ENCODE measurements at regions not wholly inside any gene's neighbourhood (a gene's known extent, or its start where the extent isn't known, plus 50 kb on each side); places are given as distances from the start of the nearest gene placed in this dataset.

DNA sequence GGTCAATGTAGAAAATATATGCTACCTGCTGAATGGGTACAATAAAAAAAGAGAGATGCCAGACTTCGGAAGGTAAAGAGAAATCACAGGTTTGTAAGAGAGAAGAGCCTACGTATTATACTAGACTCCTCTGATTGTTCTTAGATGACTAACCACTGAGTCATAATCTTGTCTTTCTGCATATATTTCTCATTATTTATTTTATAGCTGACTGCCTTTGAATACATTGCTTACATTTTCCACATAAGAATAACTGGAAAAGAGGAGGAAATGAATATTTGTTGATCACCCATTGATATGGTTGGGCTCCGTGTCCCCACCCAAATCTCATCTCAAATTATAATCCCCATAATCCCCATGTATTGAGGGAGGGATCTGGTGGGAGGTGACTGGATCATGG lies 90.3 kb upstream of the RAB27B start:
- Histone ChIP-seq H3K9me3 (ENCODE audit: control insufficient read depth in 4 of 4, low read length in 3 of 4) (no peaks in the 10 kb centered on the region), H3K4me1 (ENCODE audit: control insufficient read depth in 4 of 4, insufficient read depth in 4 of 4, low read length in 3 of 4) (no peaks in the 10 kb centered on the region), H3K4me3 (ENCODE audit: low read depth in 1 of 3, low read length in 3 of 3) (no peak overlapping the region), H3K27ac (ENCODE audit: low read depth in 1 of 2, low read length in 2 of 2) (no peak overlapping the region), H3K36me3 (ENCODE audit: control insufficient read depth in 4 of 4, insufficient read depth in 3 of 4, low read depth in 1 of 4, low read length in 3 of 4) (no peaks in the 10 kb centered on the region), H3K27me3 (ENCODE audit: control insufficient read depth in 4 of 4, insufficient read depth in 4 of 4, low read length in 3 of 4) (no peaks in the 10 kb centered on the region), H3K9ac (ENCODE audit: low read depth in 1 of 2, low read length in 2 of 2) (no peak overlapping the region)
- DNase-seq (ENCODE audit: low spot score) = no peak
- WGBS = 88% methylated on average over 3 of the region's 3 CpGs
- TF ChIP-seq, protein P1, sequence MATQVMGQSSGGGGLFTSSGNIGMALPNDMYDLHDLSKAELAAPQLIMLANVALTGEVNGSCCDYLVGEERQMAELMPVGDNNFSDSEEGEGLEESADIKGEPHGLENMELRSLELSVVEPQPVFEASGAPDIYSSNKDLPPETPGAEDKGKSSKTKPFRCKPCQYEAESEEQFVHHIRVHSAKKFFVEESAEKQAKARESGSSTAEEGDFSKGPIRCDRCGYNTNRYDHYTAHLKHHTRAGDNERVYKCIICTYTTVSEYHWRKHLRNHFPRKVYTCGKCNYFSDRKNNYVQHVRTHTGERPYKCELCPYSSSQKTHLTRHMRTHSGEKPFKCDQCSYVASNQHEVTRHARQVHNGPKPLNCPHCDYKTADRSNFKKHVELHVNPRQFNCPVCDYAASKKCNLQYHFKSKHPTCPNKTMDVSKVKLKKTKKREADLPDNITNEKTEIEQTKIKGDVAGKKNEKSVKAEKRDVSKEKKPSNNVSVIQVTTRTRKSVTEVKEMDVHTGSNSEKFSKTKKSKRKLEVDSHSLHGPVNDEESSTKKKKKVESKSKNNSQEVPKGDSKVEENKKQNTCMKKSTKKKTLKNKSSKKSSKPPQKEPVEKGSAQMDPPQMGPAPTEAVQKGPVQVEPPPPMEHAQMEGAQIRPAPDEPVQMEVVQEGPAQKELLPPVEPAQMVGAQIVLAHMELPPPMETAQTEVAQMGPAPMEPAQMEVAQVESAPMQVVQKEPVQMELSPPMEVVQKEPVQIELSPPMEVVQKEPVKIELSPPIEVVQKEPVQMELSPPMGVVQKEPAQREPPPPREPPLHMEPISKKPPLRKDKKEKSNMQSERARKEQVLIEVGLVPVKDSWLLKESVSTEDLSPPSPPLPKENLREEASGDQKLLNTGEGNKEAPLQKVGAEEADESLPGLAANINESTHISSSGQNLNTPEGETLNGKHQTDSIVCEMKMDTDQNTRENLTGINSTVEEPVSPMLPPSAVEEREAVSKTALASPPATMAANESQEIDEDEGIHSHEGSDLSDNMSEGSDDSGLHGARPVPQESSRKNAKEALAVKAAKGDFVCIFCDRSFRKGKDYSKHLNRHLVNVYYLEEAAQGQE (IDR thresholded peaks at IDR 0.05) = no peak
- TF ChIP-seq YY1 (IDR thresholded peaks at IDR 0.05) = no peak
- TF ChIP-seq GABPA (IDR thresholded peaks at IDR 0.05 in 1 of 2, conservative IDR thresholded peaks at IDR 0.05 in 1 of 2) = no peak
- TF ChIP-seq FOXA2 (IDR thresholded peaks at IDR 0.05) = no peak
- TF ChIP-seq RAD21 (IDR thresholded peaks at IDR 0.05) = no peak
- TF ChIP-seq SP1 (IDR thresholded peaks at IDR 0.05) = no peak
- no peak for TF ChIP-seq EGR1 (IDR thresholded peaks at IDR 0.05; ENCODE audit: low read depth in 2 of 2)
- TF ChIP-seq, protein P2, sequence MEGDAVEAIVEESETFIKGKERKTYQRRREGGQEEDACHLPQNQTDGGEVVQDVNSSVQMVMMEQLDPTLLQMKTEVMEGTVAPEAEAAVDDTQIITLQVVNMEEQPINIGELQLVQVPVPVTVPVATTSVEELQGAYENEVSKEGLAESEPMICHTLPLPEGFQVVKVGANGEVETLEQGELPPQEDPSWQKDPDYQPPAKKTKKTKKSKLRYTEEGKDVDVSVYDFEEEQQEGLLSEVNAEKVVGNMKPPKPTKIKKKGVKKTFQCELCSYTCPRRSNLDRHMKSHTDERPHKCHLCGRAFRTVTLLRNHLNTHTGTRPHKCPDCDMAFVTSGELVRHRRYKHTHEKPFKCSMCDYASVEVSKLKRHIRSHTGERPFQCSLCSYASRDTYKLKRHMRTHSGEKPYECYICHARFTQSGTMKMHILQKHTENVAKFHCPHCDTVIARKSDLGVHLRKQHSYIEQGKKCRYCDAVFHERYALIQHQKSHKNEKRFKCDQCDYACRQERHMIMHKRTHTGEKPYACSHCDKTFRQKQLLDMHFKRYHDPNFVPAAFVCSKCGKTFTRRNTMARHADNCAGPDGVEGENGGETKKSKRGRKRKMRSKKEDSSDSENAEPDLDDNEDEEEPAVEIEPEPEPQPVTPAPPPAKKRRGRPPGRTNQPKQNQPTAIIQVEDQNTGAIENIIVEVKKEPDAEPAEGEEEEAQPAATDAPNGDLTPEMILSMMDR (IDR thresholded peaks at IDR 0.05; ENCODE audit: low read depth, low read length, missing input control) = no peak
- TF ChIP-seq RXRA (IDR thresholded peaks at IDR 0.05) = no peak
- TF ChIP-seq, protein P3, sequence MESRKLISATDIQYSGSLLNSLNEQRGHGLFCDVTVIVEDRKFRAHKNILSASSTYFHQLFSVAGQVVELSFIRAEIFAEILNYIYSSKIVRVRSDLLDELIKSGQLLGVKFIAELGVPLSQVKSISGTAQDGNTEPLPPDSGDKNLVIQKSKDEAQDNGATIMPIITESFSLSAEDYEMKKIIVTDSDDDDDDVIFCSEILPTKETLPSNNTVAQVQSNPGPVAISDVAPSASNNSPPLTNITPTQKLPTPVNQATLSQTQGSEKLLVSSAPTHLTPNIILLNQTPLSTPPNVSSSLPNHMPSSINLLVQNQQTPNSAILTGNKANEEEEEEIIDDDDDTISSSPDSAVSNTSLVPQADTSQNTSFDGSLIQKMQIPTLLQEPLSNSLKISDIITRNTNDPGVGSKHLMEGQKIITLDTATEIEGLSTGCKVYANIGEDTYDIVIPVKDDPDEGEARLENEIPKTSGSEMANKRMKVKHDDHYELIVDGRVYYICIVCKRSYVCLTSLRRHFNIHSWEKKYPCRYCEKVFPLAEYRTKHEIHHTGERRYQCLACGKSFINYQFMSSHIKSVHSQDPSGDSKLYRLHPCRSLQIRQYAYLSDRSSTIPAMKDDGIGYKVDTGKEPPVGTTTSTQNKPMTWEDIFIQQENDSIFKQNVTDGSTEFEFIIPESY (IDR thresholded peaks at IDR 0.05) = no peak
- no peak for TF ChIP-seq JUND (IDR thresholded peaks at IDR 0.05)

DNA sequence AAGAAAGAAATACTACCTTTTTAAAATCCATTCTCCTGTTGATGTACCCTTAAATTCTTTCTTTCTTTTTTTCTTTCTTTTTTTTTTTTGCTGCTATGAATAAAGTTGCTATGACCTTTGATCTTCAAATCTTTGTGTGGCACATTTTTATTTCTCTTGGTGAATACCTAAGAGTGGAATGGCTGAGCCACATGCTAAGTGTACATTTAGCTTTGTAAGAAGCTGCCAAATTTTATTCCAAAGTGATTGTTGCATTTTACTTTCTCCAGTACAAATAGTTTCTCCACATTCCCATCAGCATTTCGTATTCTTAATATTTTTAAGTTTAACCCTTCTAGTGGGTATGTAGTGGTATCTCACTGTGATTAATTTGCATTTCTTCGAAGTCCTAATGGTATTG lies 88.8 kb upstream of the RAB27B start:
- no peaks in the 10 kb centered on the region for H3K27me3 ChIP-seq (ENCODE audit: control insufficient read depth in 4 of 4, insufficient read depth in 4 of 4, low read length in 3 of 4)
- H3K9ac ChIP-seq (ENCODE audit: low read depth in 1 of 2, low read length in 2 of 2) = no peak overlapping the region
- DNase-seq (ENCODE audit: low spot score) = no peak
- H3K27ac ChIP-seq (ENCODE audit: low read depth in 1 of 2, low read length in 2 of 2) = no peak overlapping the region
- H3K36me3 ChIP-seq (ENCODE audit: control insufficient read depth in 4 of 4, insufficient read depth in 3 of 4, low read depth in 1 of 4, low read length in 3 of 4) = no peaks in the 10 kb centered on the region
- no peak overlapping the region for H3K4me3 ChIP-seq (ENCODE audit: low read depth in 1 of 3, low read length in 3 of 3)
- H3K9me3 ChIP-seq (ENCODE audit: control insufficient read depth in 4 of 4, low read length in 3 of 4) = no peaks in the 10 kb centered on the region
- H3K4me1 ChIP-seq (ENCODE audit: control insufficient read depth in 4 of 4, insufficient read depth in 4 of 4, low read length in 3 of 4) = no peaks in the 10 kb centered on the region
- TF ChIP-seq, protein P4, sequence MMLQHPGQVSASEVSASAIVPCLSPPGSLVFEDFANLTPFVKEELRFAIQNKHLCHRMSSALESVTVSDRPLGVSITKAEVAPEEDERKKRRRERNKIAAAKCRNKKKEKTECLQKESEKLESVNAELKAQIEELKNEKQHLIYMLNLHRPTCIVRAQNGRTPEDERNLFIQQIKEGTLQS (IDR thresholded peaks at IDR 0.05) = no peak
- TF ChIP-seq TAF1 (conservative IDR thresholded peaks at IDR 0.05) (no peak), GABPA (IDR thresholded peaks at IDR 0.05 in 1 of 2, conservative IDR thresholded peaks at IDR 0.05 in 1 of 2) (no peak), NR2F2 (IDR thresholded peaks at IDR 0.05) (no peak), FOXA2 (IDR thresholded peaks at IDR 0.05) (no peak), RXRA (IDR thresholded peaks at IDR 0.05) (no peak), SP1 (IDR thresholded peaks at IDR 0.05) (no peak), JUND (IDR thresholded peaks at IDR 0.05) (no peak), EGR1 (IDR thresholded peaks at IDR 0.05; ENCODE audit: low read depth in 2 of 2) (no peak), YY1 (IDR thresholded peaks at IDR 0.05) (no peak), HNF4G (IDR thresholded peaks at IDR 0.05) (no peak), RAD21 (IDR thresholded peaks at IDR 0.05) (no peak)
- TF ChIP-seq, protein P3 (IDR thresholded peaks at IDR 0.05) = no peak
- TF ChIP-seq, protein P1 (IDR thresholded peaks at IDR 0.05) = no peak
- TF ChIP-seq, protein P2 (IDR thresholded peaks at IDR 0.05; ENCODE audit: low read depth, low read length, missing input control) = no peak
- WGBS = 90% methylated on average over 2 of the region's 2 CpGs

All from liver (tissue), 8 donors.